GM21367 (cell line): ENCODE measurements at regions not wholly inside any gene's neighbourhood (a gene's known extent, or its start where the extent isn't known, plus 50 kb on each side); places are given as distances from the start of the nearest gene placed in this dataset.

Source experiments
- ATAC-seq: cut with Tn5 transposase; IDR thresholded peaks from one replicate; pipeline ENCODE4 v1.9.1; 2021; ENCODE audit not compliant: unreplicated experiment

GRCh38 chr2:15858466-15858865 is 81.9 kb upstream of the MYCN start:
- no peak for ATAC-seq

GRCh38 chr2:15860051-15860663 is 80.2 kb upstream of the MYCN start:
- no peak for ATAC-seq

- no peak for ATAC-seq
Measured at GRCh38 chr2:15860760-15861159, 79.6 kb upstream of the MYCN start.

GRCh38 chr2:15861172-15861822 is 79.1 kb upstream of the MYCN start:
- ATAC-seq, result no peak

GRCh38 chr2:15861898-15862297 is 78.5 kb upstream of the MYCN start:
- ATAC-seq, result no peak

GRCh38 chr2:15863089-15863488 is 77.3 kb upstream of the MYCN start:
- no peak for ATAC-seq

- ATAC-seq, result no peak
Measured at GRCh38 chr2:15863494-15864175, 76.7 kb upstream of the MYCN start.

GRCh38 chr2:15864176-15864769 is 76.1 kb upstream of the MYCN start:
- no peak for ATAC-seq

GRCh38 chr2:15865923-15866322 is 74.4 kb upstream of the MYCN start:
- no peak for ATAC-seq

GRCh38 chr2:15866563-15867193 is 73.7 kb upstream of the MYCN start:
- ATAC-seq, result no peak

- no peak for ATAC-seq
Measured at GRCh38 chr2:15867194-15868171, 72.9 kb upstream of the MYCN start.

GRCh38 chr2:15868186-15868585 is 72.2 kb upstream of the MYCN start:
- ATAC-seq, result no peak

- ATAC-seq, result no peak
Measured at GRCh38 chr2:15868704-15869103, 71.6 kb upstream of the MYCN start.

- no peak for ATAC-seq
Measured at GRCh38 chr2:15869396-15869795, 71.0 kb upstream of the MYCN start.

- no peak for ATAC-seq
Measured at GRCh38 chr2:15869871-15870270, 70.5 kb upstream of the MYCN start.

- no peak for ATAC-seq
Measured at GRCh38 chr2:15870565-15870964, 69.8 kb upstream of the MYCN start.

- ATAC-seq, result no peak
Measured at GRCh38 chr2:15871239-15871783, 69.0 kb upstream of the MYCN start.

GRCh38 chr2:15872854-15873253 is 67.5 kb upstream of the MYCN start:
- no peak for ATAC-seq

- ATAC-seq, result no peak
Measured at GRCh38 chr2:15874321-15874720, 66.0 kb upstream of the MYCN start.
